Osteoblast (primary cell): ENCODE measurements at regions not wholly inside any gene's neighbourhood (a gene's known extent, or its start where the extent isn't known, plus 50 kb on each side); places are given as distances from the start of the nearest gene placed in this dataset.
"Not testable (repeated sequence)": the region's sequence is repeated elsewhere in the genome, so short reads cannot be mapped to it uniquely, and the experiment has no call there.

Experiments used
- DNase-seq: peaks from one replicate; pipeline ENCODE4 v3.0.0; 2011; ENCODE audit warnings: low spot score, mixed read lengths; ENCODE audit not compliant: insufficient read length; ENCODE audit errors: missing footprints
- H2AFZ ChIP-seq: 2 replicates; pipeline ENCODE4 v1.6.0; 2011; ENCODE audit warnings: mild to moderate bottlenecking, low read length
- H3K27ac ChIP-seq: 2 replicates; pipeline ENCODE4 v1.5.1; 2011; ENCODE audit warnings: mild to moderate bottlenecking, low read depth, low read length, moderate library complexity
- H3K27me3 ChIP-seq: 2 replicates; pipeline ENCODE4 v1.6.0; 2012; ENCODE audit warnings: mild to moderate bottlenecking, control low read depth, inconsistent platforms, low read length, moderate library complexity; ENCODE audit not compliant: insufficient read depth
- H3K36me3 ChIP-seq: 2 replicates; pipeline ENCODE4 v1.5.1; 2011; ENCODE audit warnings: mild to moderate bottlenecking, low read length, control low read depth, moderate library complexity; ENCODE audit not compliant: insufficient read depth
- H3K4me1 ChIP-seq: 2 replicates; pipeline ENCODE4 v1.5.1; 2011; ENCODE audit warnings: mild to moderate bottlenecking, low read length, control low read depth, moderate library complexity; ENCODE audit not compliant: insufficient read depth
- H3K4me2 ChIP-seq: 2 replicates; pipeline ENCODE4 v1.6.0; 2011; ENCODE audit warnings: mild to moderate bottlenecking, low read length; ENCODE audit not compliant: insufficient read depth
- H3K4me3 ChIP-seq: fragments of 200-600 bp; sonication (generic); 3 replicates; pipeline ENCODE4 v1.5.1; 2012; ENCODE audit warnings: mild to moderate bottlenecking, low read length, inconsistent platforms; ENCODE audit not compliant: insufficient read depth
- H3K79me2 ChIP-seq: 2 replicates; pipeline ENCODE4 v1.6.0; 2012; ENCODE audit warnings: mild to moderate bottlenecking, low read length, control low read depth, inconsistent platforms; ENCODE audit not compliant: insufficient read depth
- H3K9me3 ChIP-seq: 2 replicates; pipeline ENCODE4 v1.5.1; 2011; ENCODE audit warnings: low read depth, low read length, control low read depth
- H4K20me1 ChIP-seq: 2 replicates; pipeline ENCODE4 v1.6.0; 2012; ENCODE audit warnings: mild to moderate bottlenecking, low read length, control low read depth; ENCODE audit not compliant: insufficient read depth
- TF ChIP-seq, protein P1 (sequence below): IDR thresholded peaks from 2 replicates; pipeline ENCODE4 v1.5.1; 2011; ENCODE audit warnings: mild to moderate bottlenecking, low read depth, low read length, moderate library complexity; ENCODE audit errors: extremely low read depth

DNA sequence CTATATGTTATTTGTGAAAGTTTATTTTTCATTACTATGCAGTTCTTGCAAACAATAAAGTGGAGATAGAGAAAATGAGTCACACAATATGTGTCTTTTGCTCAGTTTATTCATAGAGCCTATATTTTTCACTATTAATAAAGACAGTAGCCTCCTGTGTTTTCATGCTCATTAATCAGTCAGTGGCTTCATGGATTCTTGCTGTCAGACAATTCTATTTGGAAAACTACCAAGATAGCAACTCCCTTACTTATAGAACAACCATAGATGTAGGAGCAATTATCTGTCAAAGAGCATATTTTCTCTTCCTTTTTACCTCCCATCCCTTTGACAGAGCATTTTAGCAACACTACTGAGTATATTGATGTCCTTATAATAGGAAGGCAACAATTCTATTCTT lies 132.7 kb upstream of the CALCR start:
- H4K20me1 ChIP-seq: no peaks in the 10 kb centered on the region
- H3K79me2 ChIP-seq: no peaks in the 10 kb centered on the region
- no peaks in the 10 kb centered on the region for H3K36me3 ChIP-seq
- no peaks in the 10 kb centered on the region for H3K4me1 ChIP-seq
- no peak overlapping the region for H3K27ac ChIP-seq
- TF ChIP-seq, protein P1, sequence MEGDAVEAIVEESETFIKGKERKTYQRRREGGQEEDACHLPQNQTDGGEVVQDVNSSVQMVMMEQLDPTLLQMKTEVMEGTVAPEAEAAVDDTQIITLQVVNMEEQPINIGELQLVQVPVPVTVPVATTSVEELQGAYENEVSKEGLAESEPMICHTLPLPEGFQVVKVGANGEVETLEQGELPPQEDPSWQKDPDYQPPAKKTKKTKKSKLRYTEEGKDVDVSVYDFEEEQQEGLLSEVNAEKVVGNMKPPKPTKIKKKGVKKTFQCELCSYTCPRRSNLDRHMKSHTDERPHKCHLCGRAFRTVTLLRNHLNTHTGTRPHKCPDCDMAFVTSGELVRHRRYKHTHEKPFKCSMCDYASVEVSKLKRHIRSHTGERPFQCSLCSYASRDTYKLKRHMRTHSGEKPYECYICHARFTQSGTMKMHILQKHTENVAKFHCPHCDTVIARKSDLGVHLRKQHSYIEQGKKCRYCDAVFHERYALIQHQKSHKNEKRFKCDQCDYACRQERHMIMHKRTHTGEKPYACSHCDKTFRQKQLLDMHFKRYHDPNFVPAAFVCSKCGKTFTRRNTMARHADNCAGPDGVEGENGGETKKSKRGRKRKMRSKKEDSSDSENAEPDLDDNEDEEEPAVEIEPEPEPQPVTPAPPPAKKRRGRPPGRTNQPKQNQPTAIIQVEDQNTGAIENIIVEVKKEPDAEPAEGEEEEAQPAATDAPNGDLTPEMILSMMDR: no peak
- no peak for DNase-seq
- H3K9me3 ChIP-seq: no peaks in the 10 kb centered on the region
- H3K27me3 ChIP-seq: peaks cover 7% of the 10 kb centered on the region
- H3K4me3 ChIP-seq: no peak overlapping the region
- no peak overlapping the region for H3K4me2 ChIP-seq
- H2AFZ ChIP-seq: no peak overlapping the region

DNA sequence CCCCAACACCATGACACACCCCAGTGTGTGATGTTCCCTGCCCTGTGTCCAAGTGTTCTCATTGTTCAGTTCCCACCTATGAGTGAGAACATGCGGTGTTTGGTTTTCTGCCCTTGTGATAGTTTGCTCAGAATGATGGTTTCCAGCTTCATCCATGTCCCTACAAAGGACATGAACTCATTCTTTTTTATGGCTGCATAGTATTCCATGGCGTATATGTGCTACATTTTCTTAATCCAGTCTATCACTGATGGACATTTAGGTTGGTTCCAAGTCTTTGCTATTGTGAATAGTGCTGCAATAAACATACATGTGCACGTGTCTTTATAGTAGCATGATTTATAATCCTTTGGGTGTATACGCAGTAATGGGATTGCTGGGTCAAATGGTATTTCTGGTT lies 131.6 kb upstream of the CALCR start:
- not testable (repeated sequence) for H3K9me3 ChIP-seq, H3K27me3 ChIP-seq, H3K27ac ChIP-seq, H3K4me1 ChIP-seq, H2AFZ ChIP-seq, H3K36me3 ChIP-seq, DNase-seq, H3K4me2 ChIP-seq, H3K79me2 ChIP-seq, H3K4me3 ChIP-seq, H4K20me1 ChIP-seq

DNA sequence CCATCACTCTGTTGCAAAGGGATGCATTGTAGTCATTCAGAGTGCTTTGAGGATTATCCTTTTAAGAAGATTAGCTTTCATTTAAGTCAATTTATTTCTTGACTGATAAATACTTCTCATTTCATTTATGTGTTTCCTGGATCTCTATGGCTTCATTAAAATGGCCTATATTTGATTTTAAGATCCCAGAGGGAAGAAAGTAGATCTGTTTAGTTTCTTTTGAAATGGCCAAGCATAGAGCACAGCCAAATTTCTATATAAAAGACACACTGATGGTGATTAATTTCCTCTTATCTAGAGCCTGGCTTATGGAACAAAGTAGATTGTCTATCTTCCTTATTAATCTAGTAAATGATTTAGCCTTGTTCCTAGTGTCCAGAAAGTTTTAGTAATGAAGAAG lies 129.7 kb upstream of the CALCR start:
- no peak overlapping the region for H3K27ac ChIP-seq
- no peak for DNase-seq
- TF ChIP-seq, protein P1: no peak
- H3K9me3 ChIP-seq: no peaks in the 10 kb centered on the region
- H3K4me2 ChIP-seq: no peak overlapping the region
- H3K4me3 ChIP-seq: no peak overlapping the region
- no peaks in the 10 kb centered on the region for H3K79me2 ChIP-seq
- no peaks in the 10 kb centered on the region for H3K4me1 ChIP-seq
- H3K27me3 ChIP-seq: peaks cover 10% of the 10 kb centered on the region
- H4K20me1 ChIP-seq: no peaks in the 10 kb centered on the region
- no peaks in the 10 kb centered on the region for H3K36me3 ChIP-seq
- H2AFZ ChIP-seq: no peak overlapping the region

DNA sequence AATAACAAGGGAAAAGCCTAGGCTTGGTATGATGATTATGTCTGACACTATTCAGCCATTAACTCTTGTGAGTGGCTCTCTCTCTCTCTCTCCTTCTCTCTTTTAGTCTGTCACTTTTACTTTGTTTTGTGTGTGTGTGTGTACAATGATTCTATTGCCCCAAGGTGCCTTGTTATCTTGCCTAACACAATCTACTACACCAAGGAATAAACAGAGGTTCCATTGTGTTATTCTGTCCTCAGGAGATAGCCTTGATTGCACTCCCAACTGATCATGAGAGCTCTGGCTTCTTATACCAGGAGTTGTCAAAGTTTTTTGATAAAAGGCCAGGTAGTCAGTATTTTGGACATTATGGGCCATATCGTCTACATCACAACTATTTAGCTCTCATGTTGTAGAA lies 123.4 kb upstream of the CALCR start:
- no peak for DNase-seq
- Histone ChIP-seq H3K36me3 (no peaks in the 10 kb centered on the region), H3K4me2 (no peak overlapping the region), H3K27ac (no peak overlapping the region), H3K4me1 (no peaks in the 10 kb centered on the region), H3K9me3 (no peaks in the 10 kb centered on the region), H3K79me2 (no peaks in the 10 kb centered on the region), H4K20me1 (no peaks in the 10 kb centered on the region), H3K4me3 (no peak overlapping the region), H2AFZ (no peak overlapping the region), H3K27me3 (peaks cover 10% of the 10 kb centered on the region)
- TF ChIP-seq, protein P1: no peak

DNA sequence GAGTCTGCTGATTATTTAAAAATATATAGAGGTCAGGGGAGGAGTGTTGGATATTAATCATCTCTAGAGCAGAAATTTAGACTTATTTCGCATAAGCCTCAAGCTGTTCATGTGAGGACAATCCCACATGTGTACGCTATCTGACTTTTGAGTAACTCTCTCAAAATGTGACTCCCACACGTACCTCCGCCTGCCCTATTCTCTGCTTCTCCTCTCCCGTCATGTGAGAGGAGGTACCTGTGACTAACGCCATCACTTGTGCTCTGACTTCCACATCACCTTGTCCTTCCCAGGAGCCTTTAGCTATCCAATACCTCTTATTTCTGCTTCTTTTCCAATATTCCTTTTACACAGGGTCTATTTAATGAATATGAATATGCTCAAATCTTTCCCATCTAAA lies 119.3 kb upstream of the CALCR start:
- no peak for DNase-seq
- no peak overlapping the region for H3K4me2 ChIP-seq
- H3K9me3 ChIP-seq: no peaks in the 10 kb centered on the region
- no peaks in the 10 kb centered on the region for H3K79me2 ChIP-seq
- H3K4me1 ChIP-seq: no peaks in the 10 kb centered on the region
- H3K4me3 ChIP-seq: no peak overlapping the region
- H3K27me3 ChIP-seq: peaks cover 4% of the 10 kb centered on the region
- no peak overlapping the region for H2AFZ ChIP-seq
- no peaks in the 10 kb centered on the region for H3K36me3 ChIP-seq
- H4K20me1 ChIP-seq: no peaks in the 10 kb centered on the region
- TF ChIP-seq, protein P1: no peak
- H3K27ac ChIP-seq: no peak overlapping the region
